ENCODE measurements at regions not wholly inside any gene's neighbourhood (a gene's known extent, or its start where the extent isn't known, plus 50 kb on each side); places are given as distances from the start of the nearest gene placed in this dataset.

GRCh38 chr11:130679247-130679646 lies 230.8 kb downstream of the ADAMTS15 start:
- no peak for TF ChIP-seq CTCF (optimal IDR thresholded peaks at IDR 0.05 in 1 of 3, IDR thresholded peaks at IDR 0.05 in 1 of 3, conservative IDR thresholded peaks at IDR 0.05 in 1 of 3; ENCODE audit: extremely low read depth in 1 of 3, insufficient read depth in 2 of 3, low read length in 3 of 3)
- no peak for TF ChIP-seq EZH2 (IDR thresholded peaks at IDR 0.05; ENCODE audit: low read length)
